Coronary artery (tissue), 2 donors: ENCODE measurements at regions not wholly inside any gene's neighbourhood (a gene's known extent, or its start where the extent isn't known, plus 50 kb on each side); places are given as distances from the start of the nearest gene placed in this dataset.

Experiments
- DNase-seq: peaks from one replicate; pipeline ENCODE4 v3.0.0-alpha.2; 2017; ENCODE audit warnings: low spot score
- H3K27ac ChIP-seq, 2 donors: fragments of 200-600 bp; sonication (generic); one replicate each; pipeline ENCODE4 v1.5.1; 2016 to 2019
- H3K4me3 ChIP-seq: fragments of 200-600 bp; sonication (generic); 2 replicates; pipeline ENCODE4 v1.5.1; 2016; ENCODE audit warnings: mild to moderate bottlenecking, moderate library complexity
- CTCF ChIP-seq: fragments of 200-600 bp; sonication (generic); IDR thresholded peaks from one replicate; pipeline ENCODE4 v1.5.1; 2019; ENCODE audit warnings: antibody characterized with exemption

- TF ChIP-seq CTCF, result no peak
- no peak for DNase-seq
- H3K4me3 ChIP-seq, result no peak overlapping the region
- no peak overlapping the region for H3K27ac ChIP-seq
These were observed 213.4 kb upstream of the GSE1 start for GRCh38 chr16:85399583-85400284.

GRCh38 chr16:85400305-85401205, 212.6 kb upstream of the GSE1 start:
- TF ChIP-seq CTCF, result no peak
- H3K4me3 ChIP-seq, result no peak overlapping the region
- no peak overlapping the region for H3K27ac ChIP-seq
- DNase-seq, result no peak

GRCh38 chr16:85401370-85401916, 211.7 kb upstream of the GSE1 start:
- no peak overlapping the region for H3K27ac ChIP-seq

GRCh38 chr16:85401917-85402766, 211.0 kb upstream of the GSE1 start:
- no peak for TF ChIP-seq CTCF
- DNase-seq, result no peak
- no peak overlapping the region for H3K27ac ChIP-seq
- no peak overlapping the region for H3K4me3 ChIP-seq

More at GRCh38 chr16:85401370-85401916, 211.7 kb upstream of the GSE1 start:
- no peak for TF ChIP-seq CTCF
- H3K4me3 ChIP-seq, result no peak overlapping the region
- no peak for DNase-seq

- Histone ChIP-seq H3K27ac (no peak overlapping the region), H3K4me3 (no peak overlapping the region)
- TF ChIP-seq CTCF, result no peak
- DNase-seq, result no peak
These were observed 210.0 kb upstream of the GSE1 start for GRCh38 chr16:85402910-85403692.

- no peak for DNase-seq
These were observed 209.4 kb upstream of the GSE1 start for GRCh38 chr16:85403693-85404092.

More at GRCh38 chr16:85403693-85404092, 209.4 kb upstream of the GSE1 start:
- Histone ChIP-seq H3K27ac (no peak overlapping the region), H3K4me3 (no peak overlapping the region)
- TF ChIP-seq CTCF, result no peak
